GM18870 (cell line): ENCODE measurements at regions not wholly inside any gene's neighbourhood (a gene's known extent, or its start where the extent isn't known, plus 50 kb on each side); places are given as distances from the start of the nearest gene placed in this dataset.

Experiments used
- ATAC-seq: cut with Tn5 transposase; IDR thresholded peaks from one replicate; pipeline ENCODE4 v1.9.1; 2021; ENCODE audit warnings: moderate library complexity; ENCODE audit not compliant: unreplicated experiment

DNA sequence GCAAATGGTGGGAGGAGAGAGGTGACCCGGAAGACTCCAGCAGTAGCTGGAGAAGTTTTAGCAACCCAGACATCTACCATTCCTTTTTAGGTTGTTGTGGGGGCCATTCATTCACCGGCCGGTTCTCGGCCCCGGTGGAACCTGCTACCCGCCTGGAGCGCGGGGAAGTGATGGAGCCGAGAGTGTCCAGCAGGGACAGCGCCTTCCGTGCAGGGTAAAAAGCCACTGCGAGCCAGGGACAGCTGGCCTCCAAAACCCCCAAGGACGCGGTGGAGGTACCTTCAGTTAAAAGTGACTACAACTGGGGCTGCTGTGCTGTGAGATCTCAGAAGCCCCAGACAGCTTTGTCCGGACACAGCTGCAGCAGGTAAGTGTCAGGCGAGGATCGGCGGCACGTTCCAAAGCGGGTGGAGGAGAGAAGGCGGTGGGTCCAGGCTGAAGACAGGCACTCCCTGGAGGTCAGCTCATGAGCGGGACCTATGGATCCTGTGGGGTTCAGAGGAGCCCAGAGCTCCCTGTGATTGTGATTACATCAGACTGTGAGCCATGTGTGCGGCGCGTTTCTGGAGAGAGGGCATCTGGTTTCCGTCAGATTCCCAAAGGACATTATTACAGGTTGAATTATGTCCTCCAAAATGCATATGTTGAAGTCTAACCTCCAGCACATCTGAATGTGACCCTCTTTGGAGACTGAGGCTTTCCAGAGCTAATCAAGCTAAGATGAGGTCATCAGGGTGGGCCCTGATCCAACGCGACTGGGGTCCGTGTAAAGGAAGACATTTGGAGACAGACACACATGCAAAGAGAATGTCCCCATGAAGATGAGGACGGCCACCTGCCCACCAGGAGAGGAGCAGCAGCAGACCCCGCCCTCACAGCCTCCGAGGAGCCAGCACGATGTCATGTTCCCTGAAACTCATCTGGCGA, 276.3 kb downstream of the EIPR1 start:
- ATAC-seq = no peak

DNA sequence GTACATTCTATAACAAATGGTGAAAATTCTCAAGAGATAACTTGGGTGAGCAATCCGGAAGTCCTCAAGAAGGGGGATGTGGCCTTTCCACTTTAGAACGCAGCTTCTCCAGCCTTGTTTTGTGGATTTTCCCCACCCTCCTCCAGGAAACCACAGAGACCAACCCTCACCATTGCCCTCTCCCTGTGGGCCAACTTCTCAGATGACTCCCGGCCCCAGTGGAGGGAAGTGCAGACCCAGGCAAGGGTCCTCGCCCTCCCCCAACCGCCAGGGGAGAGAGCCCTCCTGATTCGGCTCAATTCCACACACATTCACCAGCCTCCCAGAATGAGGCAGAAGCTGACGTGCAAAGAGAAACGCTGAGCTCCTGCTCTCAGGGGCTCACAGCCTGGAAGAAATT, 277.2 kb downstream of the EIPR1 start:
- ATAC-seq = no peak

DNA sequence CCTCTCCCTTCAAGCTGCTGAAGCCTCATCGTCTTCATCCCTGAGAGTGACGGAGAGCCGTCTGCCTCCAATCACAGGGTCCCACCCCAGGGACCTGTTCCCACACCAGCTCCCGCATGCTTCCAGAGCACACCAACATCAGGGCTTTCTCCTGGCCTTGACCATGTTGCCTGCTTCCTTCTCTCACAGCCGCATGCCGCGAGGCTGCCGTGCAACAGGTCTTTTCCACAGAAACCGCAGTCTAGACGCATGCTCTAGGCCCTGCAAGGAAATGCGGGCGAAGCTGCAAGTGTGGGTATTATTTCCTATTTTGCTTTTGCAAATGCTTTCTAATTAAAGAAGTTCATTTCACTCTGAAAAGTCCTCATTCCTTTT, 277.8 kb downstream of the EIPR1 start:
- no peak for ATAC-seq

DNA sequence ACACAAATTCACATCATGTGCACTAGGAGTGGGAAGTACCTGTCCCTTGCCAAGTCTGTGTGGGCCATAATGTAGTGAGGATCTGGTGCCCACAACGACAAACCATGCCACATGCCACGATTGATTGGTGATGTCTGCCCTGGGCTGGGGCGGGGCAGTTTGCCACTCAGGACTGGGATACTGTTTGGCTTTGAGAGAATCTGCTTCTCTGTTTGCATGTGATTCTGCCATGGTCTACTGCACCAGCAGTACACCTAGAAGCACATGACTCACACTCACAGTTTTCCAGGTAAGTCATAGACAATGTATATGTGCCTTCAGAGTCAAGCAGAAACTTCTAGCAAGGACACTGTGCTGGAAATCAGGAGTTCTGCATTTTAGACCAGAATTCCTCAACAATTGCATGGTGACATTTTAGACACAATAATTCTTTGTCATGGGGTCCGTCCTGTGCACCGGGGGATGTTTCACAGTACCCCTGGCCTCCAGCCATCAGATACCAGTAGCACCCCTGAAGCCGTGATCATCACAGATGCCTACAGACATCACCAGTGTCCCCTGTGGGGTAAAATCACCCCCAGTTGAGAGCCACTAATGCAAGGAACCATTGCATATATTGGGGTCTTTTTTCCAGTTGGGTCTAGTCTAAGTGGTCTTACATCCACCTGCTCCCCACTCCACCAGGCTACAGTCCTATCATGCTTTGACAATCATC, 278.3 kb downstream of the EIPR1 start:
- ATAC-seq = no peak

DNA sequence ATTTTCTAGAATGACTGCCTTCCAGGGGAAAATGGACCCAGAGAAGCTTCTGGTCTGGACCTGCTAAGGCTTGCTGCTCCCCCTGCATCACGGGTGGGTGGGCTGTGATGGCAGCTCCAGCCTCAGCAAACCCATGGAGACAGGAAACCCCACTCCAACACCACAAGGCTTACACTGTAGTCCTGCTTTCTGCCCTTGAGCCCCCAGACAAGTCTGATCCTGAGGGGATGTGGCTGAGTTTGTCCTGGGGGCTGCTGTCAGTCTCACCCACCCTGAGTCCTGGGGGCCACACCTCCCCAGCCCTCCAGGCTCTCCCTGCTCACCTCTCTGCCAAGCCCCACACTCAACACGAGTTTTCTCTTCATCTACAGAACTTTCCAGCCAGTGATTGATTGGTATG, 279.4 kb downstream of the EIPR1 start:
- no peak for ATAC-seq

DNA sequence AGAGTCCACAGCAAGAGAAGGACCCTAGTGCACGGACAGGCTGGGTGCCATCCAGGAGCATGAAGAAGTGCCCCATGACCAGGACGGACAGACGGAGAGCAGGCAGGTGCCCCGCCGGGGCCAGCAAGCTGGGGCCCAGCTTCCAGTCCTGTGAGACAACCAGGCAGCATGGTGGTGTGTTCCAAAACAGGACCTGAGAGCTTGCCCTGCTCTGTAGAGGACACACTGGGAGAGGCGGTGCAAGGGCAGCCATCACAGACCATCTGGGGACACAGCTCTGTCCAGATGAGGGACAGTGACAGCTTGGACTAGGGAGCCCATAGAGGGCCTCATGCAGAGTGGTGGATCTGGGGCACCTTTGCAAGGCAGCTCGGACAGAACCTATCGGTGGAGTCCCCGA, 279.8 kb downstream of the EIPR1 start:
- ATAC-seq = no peak

DNA sequence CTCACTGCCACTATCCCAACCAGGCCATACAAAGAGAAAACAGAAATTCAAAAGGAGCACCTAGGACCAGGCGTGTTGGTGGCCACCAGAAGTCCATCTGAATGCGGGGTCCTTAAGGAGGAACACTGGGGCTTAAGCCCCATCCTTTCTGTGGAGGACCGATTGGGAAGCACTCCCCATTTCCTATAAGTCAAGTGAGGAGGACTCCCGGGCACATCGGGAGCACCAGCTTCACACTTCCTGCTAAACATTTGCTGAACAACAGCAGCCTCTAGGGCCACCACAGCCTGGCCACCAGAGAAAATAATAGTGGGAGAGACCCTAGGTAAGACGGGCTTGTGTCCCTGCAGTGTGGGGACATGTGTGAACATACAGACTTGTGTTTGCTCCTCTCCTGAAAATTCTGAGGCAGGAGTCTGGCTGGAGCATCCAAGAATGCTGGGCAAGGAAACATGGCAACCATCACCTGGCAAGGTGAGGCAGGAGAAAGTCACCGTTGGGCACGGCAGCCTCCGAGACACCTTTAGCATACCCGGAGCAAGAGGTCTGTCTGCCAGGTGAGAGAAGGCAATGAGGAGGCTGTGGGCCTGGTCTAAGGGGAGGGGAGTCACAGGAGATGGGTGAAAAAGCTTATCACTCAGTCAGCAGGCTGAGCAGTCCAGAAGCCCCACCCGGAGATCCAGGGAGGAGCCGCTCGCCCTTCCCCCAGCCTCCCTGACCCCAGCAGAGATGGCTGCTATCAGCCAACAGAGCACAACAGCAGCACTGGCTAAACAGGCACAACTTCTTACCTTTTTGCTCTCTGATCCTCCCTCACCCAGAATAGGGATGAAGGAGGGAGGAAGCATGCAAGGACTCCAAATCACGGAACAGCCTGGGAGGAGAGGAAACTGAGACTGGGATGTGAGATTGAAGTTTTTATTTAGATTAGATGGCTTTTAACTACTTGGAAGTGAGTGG, 282.3 kb downstream of the EIPR1 start:
- no peak for ATAC-seq

DNA sequence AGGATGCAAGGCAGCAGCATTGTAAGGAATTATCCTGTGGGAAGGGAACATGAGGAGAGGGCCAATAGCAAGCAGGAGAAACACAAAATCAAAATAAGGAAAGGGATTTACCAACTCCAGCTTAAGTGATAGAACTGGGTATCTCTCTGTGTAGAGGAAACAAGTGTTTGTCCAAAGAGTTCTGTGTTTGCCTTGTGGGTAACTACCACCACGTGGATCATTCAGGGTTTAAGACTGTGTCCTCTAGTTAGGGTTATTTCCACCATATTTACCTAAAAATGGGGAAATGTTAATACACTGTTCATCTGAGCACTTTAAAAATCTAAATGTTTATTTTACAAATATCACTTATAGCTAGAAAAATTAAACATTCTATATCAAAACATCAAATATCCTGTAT, 283.3 kb downstream of the EIPR1 start:
- no peak for ATAC-seq

DNA sequence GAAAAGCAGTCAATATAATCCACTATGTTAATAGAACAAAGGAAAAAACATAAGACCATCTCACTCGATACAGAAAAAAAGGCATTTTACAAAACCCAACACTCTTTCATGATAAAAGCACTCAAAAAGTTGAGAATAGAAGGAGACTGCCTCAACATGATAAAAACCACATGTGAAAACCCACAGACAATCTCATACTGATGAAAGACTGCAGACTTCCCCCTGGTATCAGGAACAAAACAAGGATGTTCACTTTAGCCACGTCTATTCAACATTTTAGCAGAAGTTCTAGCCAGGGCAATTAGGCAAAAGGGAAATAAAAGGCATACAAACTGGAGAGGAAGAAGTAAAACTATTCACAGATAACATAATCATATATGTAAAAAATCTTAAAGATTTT, 285.9 kb downstream of the EIPR1 start:
- ATAC-seq = no peak

DNA sequence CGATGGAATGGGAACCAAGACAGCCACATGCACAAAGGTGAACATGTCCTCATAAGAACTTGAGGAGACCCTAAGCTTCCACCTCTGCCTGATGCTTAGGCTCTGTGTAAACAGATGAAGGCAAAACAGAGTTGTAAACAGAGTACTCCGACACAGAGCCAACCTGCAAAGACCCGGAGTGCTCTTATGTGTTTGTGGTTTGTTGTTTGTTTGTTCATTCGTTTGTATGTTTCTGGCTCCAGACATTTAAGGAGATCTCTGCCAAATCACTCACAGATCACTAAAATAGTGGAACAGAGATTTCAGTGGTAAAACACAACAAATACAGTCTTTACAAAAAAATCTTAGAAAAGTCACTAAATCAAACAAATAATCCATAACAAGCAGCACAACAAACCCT, 294.9 kb downstream of the EIPR1 start:
- no peak for ATAC-seq

DNA sequence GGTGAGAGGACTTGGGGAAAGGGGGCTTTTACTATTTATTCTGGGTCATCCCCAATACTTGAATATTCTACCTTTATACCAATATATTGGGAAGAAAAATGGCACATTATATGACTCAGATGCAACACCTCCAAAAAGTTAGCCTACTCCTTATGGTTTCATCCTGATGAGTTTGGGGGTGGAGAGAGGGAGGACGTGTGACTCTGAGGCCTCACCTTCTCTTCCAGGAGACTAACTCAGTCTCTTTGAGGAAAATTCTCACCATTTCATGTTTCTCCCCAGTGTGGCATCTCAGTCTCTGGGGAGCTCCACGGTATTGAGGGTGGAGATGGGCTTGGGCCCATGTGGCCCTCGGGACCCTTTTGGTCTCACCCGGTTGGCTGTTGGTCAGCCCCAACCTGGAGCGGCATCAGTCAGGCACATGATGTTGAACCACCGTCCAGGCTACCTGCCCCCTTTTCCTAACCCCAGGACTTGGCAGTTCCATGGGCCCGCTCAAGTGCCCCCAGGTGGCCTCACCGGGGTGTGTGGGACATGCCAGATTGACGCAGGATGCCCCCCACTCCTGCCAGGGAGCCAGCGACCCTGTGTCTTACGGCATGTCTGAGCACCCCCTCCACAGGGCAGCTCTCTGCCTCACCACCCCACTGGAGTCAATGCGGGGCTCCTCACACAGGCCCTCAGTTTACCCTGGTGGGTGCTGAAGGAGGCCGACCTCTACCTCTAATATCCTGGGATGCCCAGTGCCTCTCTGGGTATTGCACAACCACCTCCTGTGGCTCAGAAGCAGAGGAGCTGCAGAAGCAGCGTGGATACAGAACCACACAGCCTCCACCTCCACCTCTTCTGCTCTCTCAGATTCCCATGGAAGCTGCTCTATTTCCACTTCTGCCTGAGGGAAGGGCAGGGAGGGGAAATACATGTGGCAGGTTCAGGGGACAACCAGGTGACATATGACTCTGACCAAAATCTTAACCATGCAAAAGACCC, 297.4 kb downstream of the EIPR1 start:
- ATAC-seq = no peak

DNA sequence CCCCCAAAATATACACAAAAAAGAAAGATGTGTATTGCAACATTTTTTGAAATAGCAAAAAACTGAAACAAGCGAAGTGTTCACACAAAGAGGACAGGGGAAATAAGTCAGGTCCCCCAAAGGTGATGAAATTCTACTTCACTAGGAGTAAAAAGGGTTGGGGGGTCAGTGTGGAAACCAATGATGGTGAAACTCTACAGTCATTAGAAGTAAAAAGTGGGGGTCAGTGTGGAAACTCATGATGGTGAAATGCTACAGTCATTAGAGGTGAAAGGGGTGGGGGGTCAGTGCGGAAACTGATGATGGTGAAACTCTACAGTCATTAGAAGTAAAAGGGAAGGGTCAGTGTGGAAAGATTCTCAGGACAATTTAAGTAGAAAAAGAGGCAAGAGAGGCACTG, 298.2 kb downstream of the EIPR1 start:
- no peak for ATAC-seq

DNA sequence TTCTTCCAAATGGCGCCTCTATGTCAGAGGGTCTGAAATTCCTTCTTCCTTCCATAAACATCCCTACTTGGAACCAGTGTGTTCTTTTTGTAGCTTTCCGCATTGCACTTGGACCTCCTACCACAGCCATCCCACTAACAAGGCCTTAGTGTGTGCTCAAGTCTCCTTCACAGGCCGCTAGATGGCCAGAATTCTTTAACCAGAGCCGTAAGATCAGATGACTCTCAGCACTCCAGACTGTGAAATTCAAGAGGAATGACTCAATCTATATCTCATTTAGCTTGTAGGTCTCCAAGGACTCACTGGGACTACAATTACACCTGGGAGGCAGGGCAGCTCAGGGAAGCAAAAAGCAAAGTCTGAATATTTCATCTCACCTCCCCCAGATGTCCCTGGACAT, 298.9 kb downstream of the EIPR1 start:
- no peak for ATAC-seq

DNA sequence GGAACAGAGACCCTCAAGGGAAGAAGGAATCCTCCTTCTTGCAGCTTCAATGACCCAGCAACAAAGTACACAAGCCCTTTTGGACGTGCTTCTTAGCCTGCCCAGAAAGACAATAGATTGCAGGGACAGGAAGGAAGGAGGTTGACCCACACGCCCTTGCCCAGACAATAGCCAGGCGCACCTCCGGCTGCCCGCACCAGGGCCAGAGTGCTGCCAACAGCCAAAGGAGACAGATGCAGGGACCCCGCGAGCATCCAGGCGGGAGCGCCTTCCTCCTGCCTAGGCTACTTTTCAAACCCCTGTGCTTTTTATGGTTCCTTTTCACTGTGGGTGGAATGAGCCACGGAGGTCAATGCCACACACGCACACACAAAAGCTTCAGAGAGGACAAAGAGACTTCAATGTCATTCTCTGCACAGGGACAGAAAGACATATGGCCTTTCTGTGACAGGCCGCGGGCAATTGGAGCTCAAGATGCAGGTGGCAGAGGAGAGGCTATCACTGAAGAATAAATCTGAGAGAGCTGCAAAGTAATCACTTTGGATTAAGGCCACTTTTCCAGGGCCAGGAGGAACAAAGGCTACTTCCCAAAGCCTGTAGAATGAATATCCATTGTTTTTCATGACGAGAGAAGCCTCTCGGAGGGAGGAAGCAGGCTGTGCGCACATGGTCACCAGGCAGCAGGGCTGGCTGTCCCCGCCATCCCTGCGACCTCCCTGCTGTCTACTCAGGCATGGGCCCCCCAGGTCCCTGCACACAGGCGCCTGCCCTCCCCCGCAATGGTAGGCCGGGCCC, 300.6 kb downstream of the EIPR1 start:
- no peak for ATAC-seq

DNA sequence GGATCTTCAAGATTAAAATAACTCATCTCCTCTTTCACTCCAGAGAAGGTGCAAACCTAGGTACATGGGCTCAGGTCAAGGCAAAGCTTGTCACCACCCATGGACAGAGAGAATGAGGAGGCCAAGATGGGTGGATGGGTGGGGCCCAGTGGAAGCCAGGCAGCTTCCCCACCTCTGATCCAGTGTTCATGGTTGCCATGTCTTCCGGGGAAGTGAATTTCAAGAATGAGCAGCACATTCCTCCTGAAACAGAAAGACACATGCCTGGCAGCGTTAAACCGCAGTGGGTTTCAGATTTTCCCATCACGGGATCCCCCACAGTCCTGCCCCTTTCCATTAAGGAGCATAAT, 301.7 kb downstream of the EIPR1 start:
- no peak for ATAC-seq

DNA sequence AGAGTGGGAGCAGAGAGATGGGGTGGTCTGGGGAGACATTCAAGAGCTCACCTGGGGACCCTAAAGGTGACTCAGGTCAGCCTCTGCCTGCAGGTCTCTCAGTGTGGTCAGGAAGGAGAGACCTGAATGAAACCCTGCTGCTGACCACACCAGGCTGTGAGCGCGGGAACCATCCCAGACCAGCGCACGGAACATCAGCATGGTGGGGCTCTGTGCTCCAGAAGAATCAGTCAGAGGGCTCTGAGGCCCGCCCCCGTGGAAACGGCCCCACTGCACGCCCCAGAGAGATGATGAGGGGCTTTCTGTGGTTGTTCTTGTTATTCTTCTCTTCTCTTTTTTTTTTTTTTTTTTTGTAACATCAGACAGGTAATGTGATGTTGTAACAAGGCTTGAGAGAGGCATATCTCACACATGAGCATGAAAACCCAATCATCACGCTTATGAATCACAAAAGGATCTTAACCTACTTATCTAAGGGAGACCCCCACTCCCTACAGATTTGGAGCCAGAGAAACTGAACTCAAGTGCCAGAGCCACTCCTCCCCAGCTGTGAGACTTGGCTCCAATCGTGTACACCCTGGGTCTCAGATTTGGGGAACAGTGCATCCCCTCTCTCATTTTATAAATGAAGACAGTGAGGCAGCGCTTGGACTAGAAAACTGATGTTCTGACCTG, 302.2 kb downstream of the EIPR1 start:
- ATAC-seq = no peak

DNA sequence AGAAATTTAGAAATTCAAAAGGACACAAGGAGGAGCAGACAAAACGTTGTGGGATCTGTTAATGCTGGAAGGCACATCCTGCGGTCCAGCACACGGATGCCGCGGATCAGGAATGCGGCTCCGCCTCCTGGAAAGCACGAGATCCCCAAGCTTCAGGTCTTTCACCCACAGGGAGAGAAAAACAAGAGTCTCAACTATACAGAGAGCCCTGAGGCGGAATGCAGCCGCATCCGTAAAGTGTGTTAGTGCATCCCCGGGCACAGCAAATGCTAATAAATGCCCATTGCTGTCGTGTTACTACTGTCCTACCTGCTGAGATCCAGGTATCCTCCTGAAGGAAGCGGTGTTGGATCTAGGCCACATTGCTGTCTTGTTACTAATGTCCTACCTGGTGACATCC, 303.9 kb downstream of the EIPR1 start:
- ATAC-seq = no peak

DNA sequence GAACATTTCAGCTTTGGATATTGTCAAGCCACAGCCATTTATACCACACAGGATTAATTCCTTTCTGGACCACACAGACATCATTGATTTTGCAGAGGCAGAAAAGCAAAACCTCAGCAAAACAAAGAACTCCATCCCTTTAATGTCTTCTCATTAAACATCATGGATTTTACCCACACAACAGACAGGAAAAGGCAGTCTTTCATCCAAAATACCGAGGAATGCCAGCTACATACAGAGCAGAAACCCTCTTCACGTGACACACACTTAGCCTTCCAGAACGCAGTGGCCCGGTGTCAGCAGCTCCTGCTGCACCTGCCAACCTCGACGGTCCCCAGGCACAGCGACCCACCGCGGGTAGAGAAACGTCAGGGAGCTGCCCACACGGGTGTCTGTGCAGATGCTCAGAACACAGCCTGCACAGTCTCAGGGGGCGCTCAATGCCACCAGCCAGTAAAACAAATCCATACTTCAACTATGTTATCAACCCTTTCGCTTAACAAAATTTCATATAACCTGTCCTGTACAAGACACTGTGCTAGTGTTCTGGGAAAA, 304.5 kb downstream of the EIPR1 start:
- ATAC-seq = no peak
